A549 (cell line): ENCODE measurements at regions not wholly inside any gene's neighbourhood (a gene's known extent, or its start where the extent isn't known, plus 50 kb on each side); places are given as distances from the start of the nearest gene placed in this dataset.

Experiments used
- ATAC-seq, 2 experiments: fragments of 200-7000 bp in 1 of 2; fragments of >200 bp in 1 of 2; cut with Nextera tagmentation in 1 of 2; cut with Tn5 transposase in 1 of 2; 3 replicates each; pipeline versions ENCODE4 v1.8.0 to v1.9.1; 2018 to 2020; ENCODE audit warnings: mild to moderate bottlenecking in 1 of 2, moderate library complexity in 1 of 2
- CTCF ChIA-PET: fragments of 300-600 bp; sonication (Branson Sonifier 250); formaldehyde crosslinking; extraction: SDS; loops from one replicate; lab custom pipeline; 2021; ENCODE audit warnings: antibody characterized with exemption, inconsistent platforms; lab: Yijun Ruan, JAX
- POLR2A ChIA-PET: fragments of 350-600 bp; formaldehyde crosslinking; extraction: SDS; loops from one replicate; lab custom pipeline; 2021; ENCODE audit warnings: antibody characterized with exemption, inconsistent platforms; lab: Yijun Ruan, JAX
- DNase-seq, 2 experiments: peaks; one replicate each; pipeline versions ENCODE4 v3.0.0 to v3.0.0-alpha.2; 2011 to 2016; ENCODE audit warnings: low read depth in 1 of 2, low spot score in 1 of 2
- FAIRE-seq: peaks from 2 replicates; lab custom pipeline; 2011; peaks lifted over from hg19 to GRCh38; lab: Jason Lieb, UNC
- H3K27ac ChIP-seq, 2 experiments: fragments of >200 bp; sonication (Bioruptor Twin); formaldehyde crosslinking; 3 replicates each; pipeline ENCODE4 v1.5.1; 2016 to 2017
- H3K4me1 ChIP-seq: fragments of >200 bp; sonication (Bioruptor Twin); formaldehyde crosslinking; 3 replicates; pipeline ENCODE4 v1.6.1; 2016
- H3K4me2 ChIP-seq: fragments of >200 bp; sonication (Bioruptor Twin); formaldehyde crosslinking; 3 replicates; pipeline ENCODE4 v1.6.1; 2016
- H3K4me3 ChIP-seq: fragments of >200 bp; sonication (Bioruptor Twin); formaldehyde crosslinking; 3 replicates; pipeline ENCODE4 v1.5.1; 2016
- H3K9me3 ChIP-seq: fragments of >200 bp; sonication (Bioruptor Twin); formaldehyde crosslinking; 3 replicates; pipeline ENCODE4 v1.6.1; 2016
- CBX2 ChIP-seq: fragments of 200-600 bp; sonication (generic); IDR thresholded peaks from 2 replicates; pipeline ENCODE4 v1.6.1; 2016; ENCODE audit warnings: low read depth, mild to moderate bottlenecking, borderline replicate concordance
- CHD2 ChIP-seq: fragments of 150-350 bp; IDR thresholded peaks from 2 replicates; pipeline ENCODE4 v1.6.1; 2014; ENCODE audit warnings: low read length; ENCODE audit not compliant: partially characterized antibody
- EHF ChIP-seq: fragments of 250-450 bp; sonication (Bioruptor Pico); IDR thresholded peaks from 2 replicates; pipeline ENCODE4 v1.5.0; 2020; ENCODE audit warnings: mild to moderate bottlenecking
- ELK1 ChIP-seq: fragments of 150-350 bp; IDR thresholded peaks from 2 replicates; pipeline ENCODE4 v1.6.1; 2014; ENCODE audit warnings: low read depth, mild to moderate bottlenecking, low read length
- ESRRA ChIP-seq: fragments of 150-350 bp; IDR thresholded peaks from 2 replicates; pipeline ENCODE4 v1.6.1; 2014; ENCODE audit warnings: mild to moderate bottlenecking, low read length, borderline replicate concordance
- FOSL2 ChIP-seq, 2 experiments: fragments of 450-650 bp in 1 of 2; fragments of >200 bp in 1 of 2; sonication (Bioruptor Twin) in 1 of 2; formaldehyde crosslinking; IDR thresholded peaks; 2 replicates each; pipeline versions ENCODE4 v1.5.0 to v1.6.1; 2016 to 2020; ENCODE audit warnings: mild to moderate bottlenecking in 1 of 2, moderate library complexity in 1 of 2
- HEYL ChIP-seq: fragments of 250-450 bp; sonication (Bioruptor Pico); IDR thresholded peaks from 2 replicates; pipeline ENCODE4 v1.8.0; 2021; ENCODE audit warnings: mild to moderate bottlenecking, moderate library complexity
- HMGXB4 ChIP-seq: fragments of 250-450 bp; sonication (Bioruptor Pico); IDR thresholded peaks from 2 replicates; pipeline ENCODE4 v1.5.0; 2021; ENCODE audit warnings: mild to moderate bottlenecking, moderate library complexity, borderline replicate concordance
- HOXA7 ChIP-seq: fragments of 250-450 bp; sonication (Bioruptor Pico); IDR thresholded peaks from 2 replicates; pipeline ENCODE4 v1.5.0; 2020; ENCODE audit warnings: mild to moderate bottlenecking, moderate library complexity
- KDM5A ChIP-seq: fragments of 200-600 bp; sonication (generic); IDR thresholded peaks from 2 replicates; pipeline ENCODE4 v1.6.1; 2016; ENCODE audit warnings: antibody characterized with exemption, mild to moderate bottlenecking
- MAFK ChIP-seq: fragments of 450-650 bp; IDR thresholded peaks from 2 replicates; pipeline ENCODE4 v1.6.1; 2014; ENCODE audit not compliant: partially characterized antibody
- MAZ ChIP-seq: fragments of 150-350 bp; IDR thresholded peaks from 2 replicates; pipeline ENCODE4 v1.6.1; 2014; ENCODE audit warnings: antibody characterized with exemption, low read depth, low read length, borderline replicate concordance
- PHF8 ChIP-seq: fragments of 200-600 bp; sonication (generic); IDR thresholded peaks from 2 replicates; pipeline ENCODE4 v1.6.1; 2016; ENCODE audit warnings: low read depth, mild to moderate bottlenecking, antibody characterized with exemption, moderate library complexity, borderline replicate concordance
- POLR2A ChIP-seq: IDR thresholded peaks from 2 replicates; pipeline ENCODE4 v1.6.1; 2012; ENCODE audit warnings: mild to moderate bottlenecking, low read length
- REST ChIP-seq: fragments of 200-600 bp; sonication (generic); IDR thresholded peaks from 2 replicates; pipeline ENCODE4 v1.6.1; 2016; ENCODE audit warnings: antibody characterized with exemption, mild to moderate bottlenecking, moderate library complexity
- RNF2 ChIP-seq: fragments of 200-600 bp; sonication (generic); IDR thresholded peaks from 2 replicates; pipeline ENCODE4 v1.6.1; 2016; ENCODE audit warnings: low read depth, mild to moderate bottlenecking, antibody characterized with exemption, moderate library complexity, borderline replicate concordance
- SMC3 ChIP-seq: fragments of >200 bp; sonication (Bioruptor Twin); formaldehyde crosslinking; IDR thresholded peaks from 3 replicates; pipeline ENCODE4 v1.6.1; 2018; ENCODE audit warnings: inconsistent platforms
- ZNF302 ChIP-seq: fragments of 250-450 bp; sonication (Bioruptor Pico); IDR thresholded peaks from 2 replicates; pipeline ENCODE4 v1.9.0; 2021; ENCODE audit warnings: inconsistent platforms, mild to moderate bottlenecking, moderate library complexity
- ZSCAN20 ChIP-seq: fragments of 250-450 bp; sonication (Bioruptor Pico); IDR thresholded peaks from 2 replicates; pipeline ENCODE4 v1.8.0; 2022; ENCODE audit warnings: mild to moderate bottlenecking, moderate library complexity
- WGBS: methylation state at CpG from one replicate; pipeline ENCODE4 v1.1.6; 2017; ENCODE audit errors: missing lambda C conversion rate; 5-methylcytosine and 5-hydroxymethylcytosine counted together

- no peak for TF ChIP-seq REST
- TF ChIP-seq FOSL2 (IDR thresholded peaks at IDR 0.05), result no peak
- no peak for TF ChIP-seq FOSL2 (CRISPR knock-in tag; IDR thresholded peaks at IDR 0.05)
- TF ChIP-seq CBX2, result no peak
- TF ChIP-seq ZSCAN20 (CRISPR knock-in tag), result no peak
- TF ChIP-seq HOXA7 (CRISPR knock-in tag), result no peak
- no peak for TF ChIP-seq HEYL (CRISPR knock-in tag)
- no peak for TF ChIP-seq ESRRA
- TF ChIP-seq POLR2A, result no peak
Observed at GRCh38 chr5:2546938-2547337, 204.5 kb downstream of the IRX2 start (continued).

- ATAC-seq (no peak), DNase-seq (no peak), FAIRE-seq (no peak)
- H3K27ac ChIP-seq, result no peak overlapping the region
- H3K9me3 ChIP-seq, result no peaks in the 10 kb centered on the region
- TF ChIP-seq ZNF302 (CRISPR knock-in tag) (no peak), MAFK (no peak), RNF2 (no peak), ESRRA (no peak), HMGXB4 (CRISPR knock-in tag) (no peak)
- POLR2A ChIA-PET, result no interaction called here
- WGBS, result 17% methylated on average over 5 of the region's 5 CpGs
- CTCF ChIA-PET, result no interaction called here
- no peaks in the 10 kb centered on the region for H3K4me1 ChIP-seq
- no peak overlapping the region for H3K4me2 ChIP-seq
- H3K4me3 ChIP-seq, result no peak overlapping the region
Observed at GRCh38 chr5:2544003-2544402, 207.5 kb downstream of the IRX2 start.

- WGBS, result 41% methylated on average over 8 of the region's 8 CpGs
- Histone ChIP-seq H3K4me1 (no peaks in the 10 kb centered on the region), H3K4me2 (no peak overlapping the region)
- CTCF ChIA-PET, result no interaction called here
- no peak for ATAC-seq
- TF ChIP-seq MAZ, result no peak
- no peak for TF ChIP-seq PHF8
- TF ChIP-seq CHD2, result no peak
- TF ChIP-seq SMC3, result no peak
- TF ChIP-seq, all 56 proteins: peak for 0
- no peak for DNase-seq
- Histone ChIP-seq H3K9me3 (no peaks in the 10 kb centered on the region), H3K27ac (no peak overlapping the region), H3K4me3 (no peak overlapping the region)
- POLR2A ChIA-PET, result no interaction called here
- no peak for FAIRE-seq
Observed at GRCh38 chr5:2542821-2543220, 208.7 kb downstream of the IRX2 start.

GRCh38 chr5:2542026-2542425 is 209.5 kb downstream of the IRX2 start:
- H3K4me2 ChIP-seq, result no peak overlapping the region
- DNase-seq (no peak), ATAC-seq (no peak), FAIRE-seq (no peak)
- no peak overlapping the region for H3K27ac ChIP-seq
- CTCF ChIA-PET, result no interaction called here
- H3K4me3 ChIP-seq, result no peak overlapping the region
- H3K4me1 ChIP-seq, result no peaks in the 10 kb centered on the region
- TF ChIP-seq KDM5A, result no peak
- no peak for TF ChIP-seq EHF (CRISPR knock-in tag)
- TF ChIP-seq SMC3, result no peak
- no peak for TF ChIP-seq ELK1
- TF ChIP-seq FOSL2 (IDR thresholded peaks at IDR 0.05), result no peak
- no peak for TF ChIP-seq FOSL2 (CRISPR knock-in tag; IDR thresholded peaks at IDR 0.05)
- POLR2A ChIA-PET, result no interaction called here
- no peaks in the 10 kb centered on the region for H3K9me3 ChIP-seq
- WGBS, result 21% methylated on average over 9 of the region's 11 CpGs
